Neural progenitor cell (in vitro differentiated cells): ENCODE measurements at regions not wholly inside any gene's neighbourhood (a gene's known extent, or its start where the extent isn't known, plus 50 kb on each side); places are given as distances from the start of the nearest gene placed in this dataset.
A peak's percentile ranks its signal among the peaks of the same experiment; 100 is the strongest.

Experiments used
- DNase-seq: peaks from one replicate; pipeline ENCODE4 v3.0.0-alpha.2; 2016; ENCODE audit warnings: low spot score
- H2AFZ ChIP-seq: fragments of 200-600 bp; sonication (generic); replicated peaks from 2 replicates; pipeline ENCODE4 v1.6.1; 2016; ENCODE audit warnings: antibody characterized with exemption
- H3F3A ChIP-seq: fragments of 200-600 bp; sonication (generic); 2 replicates; pipeline ENCODE4 v1.6.1; 2016; ENCODE audit warnings: antibody characterized with exemption, low read depth
- H3K27ac ChIP-seq: fragments of 200-600 bp; sonication (generic); 2 replicates; pipeline ENCODE4 v1.5.1; 2016; ENCODE audit warnings: mild to moderate bottlenecking
- H3K27me3 ChIP-seq: fragments of 200-600 bp; sonication (generic); 2 replicates; pipeline ENCODE4 v1.6.1; 2016; ENCODE audit warnings: mild to moderate bottlenecking, moderate library complexity
- H3K36me3 ChIP-seq: fragments of 200-600 bp; sonication (generic); 2 replicates; pipeline ENCODE4 v1.5.1; 2016
- H3K4me1 ChIP-seq: fragments of 200-600 bp; sonication (generic); 2 replicates; pipeline ENCODE4 v1.6.1; 2016; ENCODE audit warnings: mixed run types
- H3K4me2 ChIP-seq: fragments of 200-600 bp; sonication (generic); 2 replicates; pipeline ENCODE4 v1.6.1; 2016
- H3K4me3 ChIP-seq: fragments of 200-600 bp; sonication (generic); 2 replicates; pipeline ENCODE4 v1.5.1; 2016
- H3K79me2 ChIP-seq: fragments of 200-600 bp; sonication (generic); 2 replicates; pipeline ENCODE4 v1.6.1; 2016; ENCODE audit warnings: low read depth
- H3K9ac ChIP-seq: fragments of 200-600 bp; sonication (generic); 2 replicates; pipeline ENCODE4 v1.6.1; 2016
- H3K9me3 ChIP-seq: fragments of 200-600 bp; sonication (generic); 2 replicates; pipeline ENCODE4 v1.5.1; 2016; ENCODE audit warnings: low read depth
- H4K20me1 ChIP-seq: fragments of 200-600 bp; sonication (generic); 2 replicates; pipeline ENCODE4 v1.6.1; 2016; ENCODE audit warnings: low read depth
- H3K27ac Mint-ChIP-seq: 3 replicates; pipeline ENCODE4 v1.8.0; 2021; ENCODE audit warnings: mixed read lengths
- H3K27me3 Mint-ChIP-seq: 2 replicates; pipeline ENCODE4 v1.8.0; 2022; ENCODE audit warnings: low read depth, mild to moderate bottlenecking, inconsistent platforms, moderate library complexity, mixed read lengths; ENCODE audit not compliant: insufficient read depth
- H3K36me3 Mint-ChIP-seq: 3 replicates; pipeline ENCODE4 v1.8.0; 2021; ENCODE audit warnings: mixed read lengths
- H3K4me1 Mint-ChIP-seq: 3 replicates; pipeline ENCODE4 v1.8.0; 2021; ENCODE audit warnings: mixed read lengths
- H3K4me3 Mint-ChIP-seq: 3 replicates; pipeline ENCODE4 v1.8.0; 2021; ENCODE audit warnings: mild to moderate bottlenecking, moderate library complexity, mixed read lengths
- H3K9me3 Mint-ChIP-seq: 3 replicates; pipeline ENCODE4 v1.8.0; 2020; ENCODE audit warnings: mixed read lengths
- EZH2 ChIP-seq: fragments of 200-600 bp; sonication (generic); IDR thresholded peaks from 2 replicates; pipeline ENCODE4 v1.6.1; 2017; ENCODE audit warnings: antibody characterized with exemption, mild to moderate bottlenecking, moderate library complexity
- EZH2phosphoT487 ChIP-seq: fragments of 200-600 bp; sonication (generic); IDR thresholded peaks from 2 replicates; pipeline ENCODE4 v1.6.1; 2017; ENCODE audit warnings: antibody characterized with exemption
- TF ChIP-seq, protein P1 (sequence below): fragments of 200-600 bp; sonication (generic); IDR thresholded peaks from 2 replicates; pipeline ENCODE4 v1.5.1; 2017; ENCODE audit warnings: antibody characterized with exemption, mild to moderate bottlenecking

GRCh38 chrX:25154168-25154567 lies 138.4 kb upstream of the ARX start:
- Histone ChIP-seq H3F3A (no peaks in the 10 kb centered on the region), H3K27ac (no peak overlapping the region), H3K9ac (no peak overlapping the region), H3K4me3 (no peak overlapping the region), H3K36me3 (no peaks in the 10 kb centered on the region), H3K4me1 (no peaks in the 10 kb centered on the region), H2AFZ (no peak overlapping the region), H3K9me3 (no peaks in the 10 kb centered on the region), H3K4me2 (no peak overlapping the region), H3K79me2 (no peaks in the 10 kb centered on the region), H3K27me3 (no peaks in the 10 kb centered on the region), H4K20me1 (no peaks in the 10 kb centered on the region)
- Mint-ChIP-seq H3K4me1 (no peaks in the 10 kb centered on the region), H3K36me3 (no peaks in the 10 kb centered on the region), H3K27me3 (no peaks in the 10 kb centered on the region), H3K27ac (no peak overlapping the region), H3K4me3 (no peak overlapping the region), H3K9me3 (no peaks in the 10 kb centered on the region)
- TF ChIP-seq, protein P1, sequence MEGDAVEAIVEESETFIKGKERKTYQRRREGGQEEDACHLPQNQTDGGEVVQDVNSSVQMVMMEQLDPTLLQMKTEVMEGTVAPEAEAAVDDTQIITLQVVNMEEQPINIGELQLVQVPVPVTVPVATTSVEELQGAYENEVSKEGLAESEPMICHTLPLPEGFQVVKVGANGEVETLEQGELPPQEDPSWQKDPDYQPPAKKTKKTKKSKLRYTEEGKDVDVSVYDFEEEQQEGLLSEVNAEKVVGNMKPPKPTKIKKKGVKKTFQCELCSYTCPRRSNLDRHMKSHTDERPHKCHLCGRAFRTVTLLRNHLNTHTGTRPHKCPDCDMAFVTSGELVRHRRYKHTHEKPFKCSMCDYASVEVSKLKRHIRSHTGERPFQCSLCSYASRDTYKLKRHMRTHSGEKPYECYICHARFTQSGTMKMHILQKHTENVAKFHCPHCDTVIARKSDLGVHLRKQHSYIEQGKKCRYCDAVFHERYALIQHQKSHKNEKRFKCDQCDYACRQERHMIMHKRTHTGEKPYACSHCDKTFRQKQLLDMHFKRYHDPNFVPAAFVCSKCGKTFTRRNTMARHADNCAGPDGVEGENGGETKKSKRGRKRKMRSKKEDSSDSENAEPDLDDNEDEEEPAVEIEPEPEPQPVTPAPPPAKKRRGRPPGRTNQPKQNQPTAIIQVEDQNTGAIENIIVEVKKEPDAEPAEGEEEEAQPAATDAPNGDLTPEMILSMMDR = no peak
- TF ChIP-seq EZH2phosphoT487 (no peak), EZH2 (no peak)
- no peak for DNase-seq

- no peak overlapping the region for H3K27ac Mint-ChIP-seq
- H3K36me3 ChIP-seq = no peaks in the 10 kb centered on the region
- no peaks in the 10 kb centered on the region for H3K9me3 ChIP-seq
- H3F3A ChIP-seq = no peaks in the 10 kb centered on the region
- no peak overlapping the region for H2AFZ ChIP-seq
- no peak for DNase-seq
- H3K4me1 ChIP-seq = no peaks in the 10 kb centered on the region
- no peak overlapping the region for H3K4me3 Mint-ChIP-seq
- H3K27me3 ChIP-seq = no peaks in the 10 kb centered on the region
- no peaks in the 10 kb centered on the region for H3K9me3 Mint-ChIP-seq
- H3K36me3 Mint-ChIP-seq = no peaks in the 10 kb centered on the region
- no peak overlapping the region for H3K9ac ChIP-seq
- TF ChIP-seq EZH2 = no peak
- TF ChIP-seq EZH2phosphoT487 = no peak
- TF ChIP-seq, protein P1 = no peak
- no peak overlapping the region for H3K4me3 ChIP-seq
- H3K79me2 ChIP-seq = no peaks in the 10 kb centered on the region
- no peaks in the 10 kb centered on the region for H4K20me1 ChIP-seq
- no peak overlapping the region for H3K4me2 ChIP-seq
- H3K27ac ChIP-seq = no peak overlapping the region
- no peaks in the 10 kb centered on the region for H3K27me3 Mint-ChIP-seq
- no peaks in the 10 kb centered on the region for H3K4me1 Mint-ChIP-seq
Observed at GRCh38 chrX:25151749-25152148, 136.0 kb upstream of the ARX start.

DNA sequence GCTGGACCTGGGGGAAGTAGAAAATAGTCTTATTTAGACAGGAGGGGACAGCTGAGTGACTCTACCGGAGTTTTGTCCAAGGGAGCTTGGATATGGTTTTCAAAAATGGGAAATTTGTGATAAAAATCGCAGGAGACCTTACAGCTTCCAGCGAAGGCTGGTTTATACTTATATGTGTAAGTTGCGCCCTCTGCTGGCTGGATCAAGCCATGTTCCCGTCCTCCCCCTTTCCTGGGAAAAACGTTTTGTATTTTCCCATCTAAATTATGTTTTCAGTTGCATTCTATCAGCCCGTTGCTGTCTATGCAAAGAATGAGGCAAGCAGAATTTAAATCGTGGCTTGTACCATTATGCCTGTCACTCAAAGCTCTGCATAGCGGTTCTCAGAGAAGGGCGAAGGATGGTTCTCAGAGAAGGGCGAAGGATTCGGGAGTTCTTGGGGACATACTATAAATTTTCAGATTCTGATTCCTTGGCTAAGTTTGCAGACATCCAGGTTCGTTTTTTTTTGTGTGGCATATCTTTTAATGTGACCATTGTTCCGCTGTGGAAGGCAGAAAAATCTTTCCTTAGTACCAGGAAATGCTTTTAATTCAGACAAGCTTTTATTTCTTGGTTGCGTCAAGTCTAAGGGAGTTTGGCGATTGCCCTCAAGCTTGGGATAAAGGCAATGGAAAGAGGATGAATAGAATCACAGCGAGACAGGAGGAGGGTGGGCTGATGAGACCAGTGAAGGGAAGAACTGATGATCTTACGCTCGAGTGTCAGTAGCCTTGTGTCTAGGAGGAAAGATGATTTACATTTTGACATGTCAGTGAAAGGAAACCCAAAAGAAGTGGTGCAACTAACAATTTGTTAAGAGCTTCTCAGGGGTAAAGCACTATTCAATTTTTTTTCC lies 128.5 kb upstream of the ARX start:
- Mint-ChIP-seq H3K4me1 (peaks cover 14% of the 10 kb centered on the region), H3K27me3 (no peaks in the 10 kb centered on the region), H3K9me3 (no peaks in the 10 kb centered on the region), H3K27ac (no peak overlapping the region), H3K36me3 (no peaks in the 10 kb centered on the region), H3K4me3 (peak overlapping the region; percentile 75)
- Histone ChIP-seq H3K79me2 (no peaks in the 10 kb centered on the region), H3F3A (peaks cover 13% of the 10 kb centered on the region), H4K20me1 (no peaks in the 10 kb centered on the region), H3K9ac (no peak overlapping the region), H3K4me3 (peak overlapping the region; percentile 49), H3K4me1 (peaks cover 29% of the 10 kb centered on the region), H3K27ac (no peak overlapping the region), H3K27me3 (no peaks in the 10 kb centered on the region), H3K4me2 (peak overlapping the region; percentile 89), H3K36me3 (no peaks in the 10 kb centered on the region), H3K9me3 (no peaks in the 10 kb centered on the region), H2AFZ (peak overlapping the region; percentile 86)
- TF ChIP-seq EZH2 (no peak), EZH2phosphoT487 (no peak)
- TF ChIP-seq, protein P1 = peak; percentile 98
- DNase-seq = peak; percentile 88
